NB4 (cell line): ENCODE measurements at regions not wholly inside any gene's neighbourhood (a gene's known extent, or its start where the extent isn't known, plus 50 kb on each side); places are given as distances from the start of the nearest gene placed in this dataset.

Experiments
- POLR2A ChIP-seq: IDR thresholded peaks from 2 replicates; pipeline ENCODE4 v1.6.1; 2011; ENCODE audit warnings: mild to moderate bottlenecking; ENCODE audit not compliant: insufficient read length; ENCODE audit errors: extremely low read depth
- TF ChIP-seq, protein P1 (sequence below): IDR thresholded peaks from one replicate; pipeline ENCODE4 v1.5.1; 2012; ENCODE audit warnings: low read depth, low read length

- no peak for TF ChIP-seq POLR2A
- TF ChIP-seq, protein P1, sequence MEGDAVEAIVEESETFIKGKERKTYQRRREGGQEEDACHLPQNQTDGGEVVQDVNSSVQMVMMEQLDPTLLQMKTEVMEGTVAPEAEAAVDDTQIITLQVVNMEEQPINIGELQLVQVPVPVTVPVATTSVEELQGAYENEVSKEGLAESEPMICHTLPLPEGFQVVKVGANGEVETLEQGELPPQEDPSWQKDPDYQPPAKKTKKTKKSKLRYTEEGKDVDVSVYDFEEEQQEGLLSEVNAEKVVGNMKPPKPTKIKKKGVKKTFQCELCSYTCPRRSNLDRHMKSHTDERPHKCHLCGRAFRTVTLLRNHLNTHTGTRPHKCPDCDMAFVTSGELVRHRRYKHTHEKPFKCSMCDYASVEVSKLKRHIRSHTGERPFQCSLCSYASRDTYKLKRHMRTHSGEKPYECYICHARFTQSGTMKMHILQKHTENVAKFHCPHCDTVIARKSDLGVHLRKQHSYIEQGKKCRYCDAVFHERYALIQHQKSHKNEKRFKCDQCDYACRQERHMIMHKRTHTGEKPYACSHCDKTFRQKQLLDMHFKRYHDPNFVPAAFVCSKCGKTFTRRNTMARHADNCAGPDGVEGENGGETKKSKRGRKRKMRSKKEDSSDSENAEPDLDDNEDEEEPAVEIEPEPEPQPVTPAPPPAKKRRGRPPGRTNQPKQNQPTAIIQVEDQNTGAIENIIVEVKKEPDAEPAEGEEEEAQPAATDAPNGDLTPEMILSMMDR, result no peak
These were observed 153.6 kb downstream of the HS3ST2 start for GRCh38 chr16:22967521-22968095.
